NT2/D1 (cell line): ENCODE measurements at regions not wholly inside any gene's neighbourhood (a gene's known extent, or its start where the extent isn't known, plus 50 kb on each side); places are given as distances from the start of the nearest gene placed in this dataset.

Source experiments
- SUZ12 ChIP-seq: IDR thresholded peaks from 2 replicates; pipeline ENCODE4 v1.6.1; 2011; ENCODE audit not compliant: insufficient read length, insufficient read depth; ENCODE audit errors: extremely low read depth
- YY1 ChIP-seq: IDR thresholded peaks from 2 replicates; pipeline ENCODE4 v1.6.1; 2011; ENCODE audit not compliant: insufficient read length, insufficient read depth

GRCh38 chr6:156627524-156627923, 149.7 kb upstream of the ARID1B start:
- no peak for TF ChIP-seq YY1
- TF ChIP-seq SUZ12: no peak
